IMR-90 (cell line): ENCODE measurements at regions not wholly inside any gene's neighbourhood (a gene's known extent, or its start where the extent isn't known, plus 50 kb on each side); places are given as distances from the start of the nearest gene placed in this dataset.

Source experiments
- ATAC-seq: fragments of 200-7000 bp; cut with Tn5 transposase; 2 replicates; pipeline ENCODE4 v1.9.1; 2020; ENCODE audit warnings: low read depth, mild to moderate bottlenecking, moderate library complexity
- BruUV-seq: library from RNA; stranded (reverse); fragments of 400-500 nt; replicated peaks from 2 replicates; lab custom pipeline; 2021; lab: Mats Ljungman, UMichigan
- CTCF ChIA-PET: fragments of 300-600 bp; formaldehyde crosslinking; extraction: SDS; loops from one replicate; lab custom pipeline; 2021; ENCODE audit warnings: antibody characterized with exemption; lab: Yijun Ruan, JAX
- POLR2A ChIA-PET: fragments of 300-600 bp; sonication (Branson Sonifier 250); formaldehyde crosslinking; loops from one replicate; lab custom pipeline; 2022; ENCODE audit warnings: antibody characterized with exemption; ENCODE audit not compliant: unreplicated experiment; lab: Charles Lee
- DNase-seq: peaks from one replicate; pipeline ENCODE4 v3.0.0; 2013
- H2AFZ ChIP-seq: replicated peaks from 2 replicates; pipeline ENCODE3; 2013; ENCODE audit warnings: low read length, mild to moderate bottlenecking; ENCODE audit not compliant: poor library complexity
- H2AK5ac ChIP-seq: 2 replicates; pipeline ENCODE4 v1.6.1; 2013; ENCODE audit warnings: low read depth, low read length, inconsistent platforms
- H2AK9ac ChIP-seq: replicated peaks from 2 replicates; pipeline ENCODE3; 2013; ENCODE audit warnings: mild to moderate bottlenecking, low read depth, low read length, moderate library complexity; ENCODE audit not compliant: poor library complexity
- H2BK120ac ChIP-seq: 2 replicates; pipeline ENCODE4 v1.6.1; 2013; ENCODE audit warnings: low read depth, low read length, inconsistent platforms
- H2BK15ac ChIP-seq: 3 replicates; pipeline ENCODE4 v1.6.1; 2013; ENCODE audit warnings: low read depth, low read length, inconsistent platforms
- H2BK20ac ChIP-seq: 2 replicates; pipeline ENCODE4 v1.6.1; 2013; ENCODE audit warnings: low read depth, mild to moderate bottlenecking, inconsistent platforms, low read length, moderate library complexity
- H2BK5ac ChIP-seq: 2 replicates; pipeline ENCODE4 v1.6.1; 2013; ENCODE audit warnings: mild to moderate bottlenecking, low read depth, low read length, inconsistent platforms; ENCODE audit not compliant: poor library complexity, severe bottlenecking
- H3K14ac ChIP-seq: replicated peaks from 2 replicates; pipeline ENCODE4 v1.6.1; 2013; ENCODE audit warnings: low read depth, low read length, inconsistent platforms
- H3K18ac ChIP-seq: 2 replicates; pipeline ENCODE4 v1.6.1; 2013; ENCODE audit warnings: low read depth, low read length, control low read depth
- H3K23ac ChIP-seq: 2 replicates; pipeline ENCODE4 v1.6.1; 2013; ENCODE audit warnings: low read depth, low read length, inconsistent platforms
- H3K27ac ChIP-seq: 2 replicates; pipeline ENCODE4 v1.5.1; 2013; ENCODE audit warnings: mild to moderate bottlenecking, control low read depth, low read length; ENCODE audit not compliant: insufficient read depth
- H3K27me3 ChIP-seq: 2 replicates; pipeline ENCODE4 v1.6.1; 2013; ENCODE audit warnings: low read length; ENCODE audit not compliant: control insufficient read depth, insufficient read depth
- H3K36me3 ChIP-seq: 2 replicates; pipeline ENCODE4 v1.6.1; 2013; ENCODE audit warnings: low read length, mixed read lengths; ENCODE audit not compliant: control insufficient read depth, insufficient read depth
- H3K4ac ChIP-seq: 2 replicates; pipeline ENCODE4 v1.6.1; 2013; ENCODE audit warnings: low read depth, low read length, inconsistent platforms
- H3K4me1 ChIP-seq: 2 replicates; pipeline ENCODE4 v1.6.1; 2013; ENCODE audit warnings: low read length, mixed read lengths; ENCODE audit not compliant: control insufficient read depth, insufficient read depth
- H3K4me2 ChIP-seq: 2 replicates; pipeline ENCODE4 v1.6.1; 2013; ENCODE audit warnings: low read depth, mild to moderate bottlenecking, control low read depth, low read length, moderate library complexity
- H3K4me3 ChIP-seq: 2 replicates; pipeline ENCODE4 v1.5.1; 2013; ENCODE audit warnings: low read depth, mild to moderate bottlenecking, control low read depth, low read length, moderate library complexity; ENCODE audit not compliant: insufficient read depth
- H3K56ac ChIP-seq: 2 replicates; pipeline ENCODE4 v1.6.1; 2013; ENCODE audit warnings: low read length, inconsistent platforms; ENCODE audit not compliant: insufficient read depth; ENCODE audit errors: extremely low read depth
- H3K79me1 ChIP-seq, 2 experiments: 2 replicates each; pipeline ENCODE4 v1.6.1; 2013; ENCODE audit warnings: low read length in 2 of 2, inconsistent platforms in 1 of 2, low read depth in 1 of 2
- H3K9ac ChIP-seq: 2 replicates; pipeline ENCODE4 v1.6.1; 2013; ENCODE audit warnings: low read depth, low read length, control low read depth
- H3K9me1 ChIP-seq: 2 replicates; pipeline ENCODE4 v1.6.1; 2013; ENCODE audit warnings: low read length, inconsistent platforms; ENCODE audit not compliant: insufficient read depth
- H3K9me3 ChIP-seq: 2 replicates; pipeline ENCODE4 v1.6.1; 2013; ENCODE audit warnings: low read length; ENCODE audit not compliant: control insufficient read depth, insufficient read depth
- H4K20me1 ChIP-seq: 2 replicates; pipeline ENCODE4 v1.6.1; 2013; ENCODE audit warnings: low read length, inconsistent platforms; ENCODE audit not compliant: insufficient read depth
- H4K5ac ChIP-seq: 2 replicates; pipeline ENCODE4 v1.6.1; 2013; ENCODE audit warnings: mild to moderate bottlenecking, low read depth, low read length, control low read depth
- H4K8ac ChIP-seq, 2 experiments: 2 replicates each; pipeline ENCODE4 v1.6.1; 2013; ENCODE audit warnings: low read depth in 2 of 2, low read length in 2 of 2, control low read depth in 1 of 2, inconsistent platforms in 1 of 2
- H4K91ac ChIP-seq: 2 replicates; pipeline ENCODE4 v1.6.1; 2013; ENCODE audit warnings: low read depth, low read length, inconsistent platforms; ENCODE audit not compliant: insufficient read depth
- BHLHE40 ChIP-seq: fragments of 150-350 bp; IDR thresholded peaks from 2 replicates; pipeline ENCODE4 v1.6.1; 2016; ENCODE audit warnings: mild to moderate bottlenecking, low read depth, low read length
- CEBPB ChIP-seq: IDR thresholded peaks from 2 replicates; pipeline ENCODE4 v1.6.1; 2012; ENCODE audit warnings: low read depth, low read length, improper control_type of control experiment
- CHD1 ChIP-seq: IDR thresholded peaks from 2 replicates; pipeline ENCODE4 v1.6.1; 2012; ENCODE audit warnings: low read depth, low read length, improper control_type of control experiment
- FOS ChIP-seq: fragments of 150-350 bp; IDR thresholded peaks from 2 replicates; pipeline ENCODE4 v1.6.1; 2016; ENCODE audit warnings: low read depth, low read length
- MAFK ChIP-seq: IDR thresholded peaks from 2 replicates; pipeline ENCODE4 v1.6.1; 2012; ENCODE audit warnings: low read depth, low read length, improper control_type of control experiment
- MAZ ChIP-seq: IDR thresholded peaks from 2 replicates; pipeline ENCODE4 v1.6.1; 2012; ENCODE audit warnings: low read depth, mild to moderate bottlenecking, low read length, improper control_type of control experiment, moderate library complexity, borderline replicate concordance
- MXI1 ChIP-seq: IDR thresholded peaks from 2 replicates; pipeline ENCODE4 v1.6.1; 2012; ENCODE audit warnings: low read depth, mild to moderate bottlenecking, low read length, moderate library complexity, borderline replicate concordance
- NFE2L2 ChIP-seq: fragments of 150-350 bp; IDR thresholded peaks from 2 replicates; pipeline ENCODE4 v1.6.1; 2016; ENCODE audit warnings: low read depth, mild to moderate bottlenecking, low read length
- POLR2A ChIP-seq: IDR thresholded peaks from 2 replicates; pipeline ENCODE4 v1.6.1; 2012; ENCODE audit warnings: mild to moderate bottlenecking, low read depth, low read length
- RAD21 ChIP-seq: IDR thresholded peaks from 2 replicates; pipeline ENCODE4 v1.6.1; 2012; ENCODE audit warnings: low read length, improper control_type of control experiment
- RCOR1 ChIP-seq: IDR thresholded peaks from 2 replicates; pipeline ENCODE4 v1.6.1; 2012; ENCODE audit warnings: mild to moderate bottlenecking, low read length, improper control_type of control experiment; ENCODE audit not compliant: insufficient replicate concordance
- RFX5 ChIP-seq: IDR thresholded peaks from 2 replicates; pipeline ENCODE4 v1.8.0; 2012; ENCODE audit warnings: low read depth, mild to moderate bottlenecking, low read length, moderate library complexity
- SMC3 ChIP-seq: fragments of 150-350 bp; IDR thresholded peaks from 2 replicates; pipeline ENCODE4 v1.6.1; 2016; ENCODE audit warnings: low read depth, mild to moderate bottlenecking, antibody characterized with exemption, low read length, moderate library complexity
- WGBS, 2 experiments: methylation state at CpG; one replicate each; pipeline versions ENCODE4 v1.1.5 to v1.1.7; 2013; ENCODE audit warnings: missing lambda C conversion rate in 2 of 2; ENCODE audit not compliant: insufficient read length in 1 of 2; ENCODE audit errors: extremely low coverage in 2 of 2; 5-methylcytosine and 5-hydroxymethylcytosine counted together
- dilution Hi-C: fragments of 300-500 bp; cut with HindIII; formaldehyde crosslinking; loops from one replicate; pipeline ENCODE4 v1.14.3; 2018; ENCODE audit warnings: low sequenced_read_pairs; ENCODE audit not compliant: unreplicated experiment
- in situ Hi-C: fragments of 300-500 bp; cut with MboI; formaldehyde crosslinking; loops from 3 replicates; pipeline ENCODE4 v1.14.3; 2019; ENCODE audit warnings: low sequenced_read_pairs, inconsistent platforms, mixed read lengths
- intact Hi-C: fragments of 100-400 bp; cut with micrococcal nuclease; formaldehyde crosslinking; loops from 2 replicates; pipeline ENCODE4 v1.10.0; 2022
- TF ChIP-seq, protein P1 (sequence below): conservative IDR thresholded peaks from 2 replicates; pipeline ENCODE4 v1.5.1; 2012; ENCODE audit warnings: mild to moderate bottlenecking, low read depth, low read length, improper control_type of control experiment
- TF ChIP-seq, protein P2 (sequence below): fragments of 150-350 bp; IDR thresholded peaks from 2 replicates; pipeline ENCODE4 v1.6.1; 2017; ENCODE audit warnings: mild to moderate bottlenecking, antibody characterized with exemption, low read length, low read depth
- TF ChIP-seq, protein P3 (sequence below): fragments of 150-350 bp; IDR thresholded peaks from 2 replicates; pipeline ENCODE4 v1.6.1; 2016; ENCODE audit warnings: low read depth, mild to moderate bottlenecking, low read length, moderate library complexity, borderline replicate concordance

DNA sequence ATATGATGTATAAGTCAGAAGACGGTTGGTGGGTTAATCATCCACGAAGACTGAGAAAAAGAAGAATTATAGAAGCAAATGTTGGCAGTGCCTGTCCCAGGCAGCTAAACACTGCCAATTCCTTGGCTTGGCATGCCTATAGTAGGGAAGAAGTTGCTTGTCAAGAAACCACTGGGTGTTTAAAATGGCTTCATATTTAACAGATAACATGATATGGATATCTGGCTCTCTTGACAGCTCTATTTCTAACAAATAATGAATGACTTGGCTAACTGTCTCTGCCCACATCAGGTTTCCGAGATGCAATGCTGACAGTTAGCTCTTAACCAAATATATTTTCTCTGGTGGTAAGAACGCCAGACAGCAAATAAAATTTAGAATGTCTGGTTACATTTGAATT lies 341.7 kb upstream of the KCNMB2 start:
- Histone ChIP-seq H3K36me3 (no peaks in the 10 kb centered on the region), H2BK5ac (no peak overlapping the region), H2AK9ac (no peak overlapping the region), H4K91ac (no peak overlapping the region), H2BK120ac (no peak overlapping the region), H3K4me1 (peaks cover 4% of the 10 kb centered on the region; the same call in 1 of the 2 replicates), H3K4me2 (no peak overlapping the region), H3K18ac (no peak overlapping the region), H3K56ac (no peak overlapping the region), H3K9me1 (no peaks in the 10 kb centered on the region), H4K5ac (no peak overlapping the region), H3K4me3 (no peak overlapping the region), H3K9ac (no peak overlapping the region), H2AK5ac (no peak overlapping the region), H4K20me1 (no peaks in the 10 kb centered on the region), H2AFZ (no peak overlapping the region), H2BK20ac (no peak overlapping the region), H3K4ac (no peak overlapping the region; the same call in 1 of the 2 replicates), H4K8ac (no peak overlapping the region), H3K27ac (no peak overlapping the region), H3K27me3 (no peaks in the 10 kb centered on the region), H2BK15ac (no peak overlapping the region), H3K9me3 (no peaks in the 10 kb centered on the region), H3K79me1 (no peaks in the 10 kb centered on the region), H3K23ac (no peak overlapping the region), H3K14ac (no peak overlapping the region)
- ATAC-seq (no peak), DNase-seq (no peak)
- TF ChIP-seq FOS (no peak), RFX5 (no peak), RAD21 (no peak), SMC3 (no peak), MAZ (no peak), CHD1 (no peak), MAFK (no peak), MXI1 (no peak), POLR2A (no peak), CEBPB (no peak), NFE2L2 (no peak), RCOR1 (no peak), BHLHE40 (no peak)
- TF ChIP-seq, protein P1, sequence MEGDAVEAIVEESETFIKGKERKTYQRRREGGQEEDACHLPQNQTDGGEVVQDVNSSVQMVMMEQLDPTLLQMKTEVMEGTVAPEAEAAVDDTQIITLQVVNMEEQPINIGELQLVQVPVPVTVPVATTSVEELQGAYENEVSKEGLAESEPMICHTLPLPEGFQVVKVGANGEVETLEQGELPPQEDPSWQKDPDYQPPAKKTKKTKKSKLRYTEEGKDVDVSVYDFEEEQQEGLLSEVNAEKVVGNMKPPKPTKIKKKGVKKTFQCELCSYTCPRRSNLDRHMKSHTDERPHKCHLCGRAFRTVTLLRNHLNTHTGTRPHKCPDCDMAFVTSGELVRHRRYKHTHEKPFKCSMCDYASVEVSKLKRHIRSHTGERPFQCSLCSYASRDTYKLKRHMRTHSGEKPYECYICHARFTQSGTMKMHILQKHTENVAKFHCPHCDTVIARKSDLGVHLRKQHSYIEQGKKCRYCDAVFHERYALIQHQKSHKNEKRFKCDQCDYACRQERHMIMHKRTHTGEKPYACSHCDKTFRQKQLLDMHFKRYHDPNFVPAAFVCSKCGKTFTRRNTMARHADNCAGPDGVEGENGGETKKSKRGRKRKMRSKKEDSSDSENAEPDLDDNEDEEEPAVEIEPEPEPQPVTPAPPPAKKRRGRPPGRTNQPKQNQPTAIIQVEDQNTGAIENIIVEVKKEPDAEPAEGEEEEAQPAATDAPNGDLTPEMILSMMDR: no peak
- TF ChIP-seq, protein P2, sequence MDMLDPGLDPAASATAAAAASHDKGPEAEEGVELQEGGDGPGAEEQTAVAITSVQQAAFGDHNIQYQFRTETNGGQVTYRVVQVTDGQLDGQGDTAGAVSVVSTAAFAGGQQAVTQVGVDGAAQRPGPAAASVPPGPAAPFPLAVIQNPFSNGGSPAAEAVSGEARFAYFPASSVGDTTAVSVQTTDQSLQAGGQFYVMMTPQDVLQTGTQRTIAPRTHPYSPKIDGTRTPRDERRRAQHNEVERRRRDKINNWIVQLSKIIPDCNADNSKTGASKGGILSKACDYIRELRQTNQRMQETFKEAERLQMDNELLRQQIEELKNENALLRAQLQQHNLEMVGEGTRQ: no peak
- TF ChIP-seq, protein P3, sequence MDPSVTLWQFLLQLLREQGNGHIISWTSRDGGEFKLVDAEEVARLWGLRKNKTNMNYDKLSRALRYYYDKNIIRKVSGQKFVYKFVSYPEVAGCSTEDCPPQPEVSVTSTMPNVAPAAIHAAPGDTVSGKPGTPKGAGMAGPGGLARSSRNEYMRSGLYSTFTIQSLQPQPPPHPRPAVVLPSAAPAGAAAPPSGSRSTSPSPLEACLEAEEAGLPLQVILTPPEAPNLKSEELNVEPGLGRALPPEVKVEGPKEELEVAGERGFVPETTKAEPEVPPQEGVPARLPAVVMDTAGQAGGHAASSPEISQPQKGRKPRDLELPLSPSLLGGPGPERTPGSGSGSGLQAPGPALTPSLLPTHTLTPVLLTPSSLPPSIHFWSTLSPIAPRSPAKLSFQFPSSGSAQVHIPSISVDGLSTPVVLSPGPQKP: no peak
- dilution Hi-C loops (no loop called here), intact Hi-C loops (no loop called here), in situ Hi-C loops (no loop called here)
- WGBS, 2 experiments: no CpG with 5 or more reads among the region's 4 CpGs
- POLR2A ChIA-PET: no interaction called here
- CTCF ChIA-PET: no interaction called here
- no TSS peak for BruUV-seq
